NB4 (cell line): ENCODE measurements at regions not wholly inside any gene's neighbourhood (a gene's known extent, or its start where the extent isn't known, plus 50 kb on each side); places are given as distances from the start of the nearest gene placed in this dataset.

ENCODE experiments used
- DNase-seq: peaks from one replicate; pipeline ENCODE4 v3.0.0; 2010; ENCODE audit warnings: low read depth
- H3K4me3 ChIP-seq: one replicate; pipeline ENCODE4 v1.5.1; 2011; ENCODE audit warnings: mild to moderate bottlenecking, low read depth, low read length, moderate library complexity
- CTCF ChIP-seq: IDR thresholded peaks from one replicate; pipeline ENCODE4 v1.5.1; 2012; ENCODE audit warnings: low read depth, low read length
- MAX ChIP-seq: IDR thresholded peaks from 2 replicates; pipeline ENCODE4 v1.6.1; 2011; ENCODE audit warnings: low read depth, low read length
- MYC ChIP-seq: IDR thresholded peaks from 2 replicates; pipeline ENCODE4 v1.6.1; 2011; ENCODE audit warnings: low read depth, low read length
- POLR2A ChIP-seq: IDR thresholded peaks from 2 replicates; pipeline ENCODE4 v1.6.1; 2011; ENCODE audit warnings: mild to moderate bottlenecking; ENCODE audit not compliant: insufficient read length; ENCODE audit errors: extremely low read depth

GRCh38 chr3:170640737-170641171 lies 54.9 kb upstream of the SLC7A14 start:
- TF ChIP-seq MYC, result no peak
- TF ChIP-seq POLR2A, result no peak
- no peak for TF ChIP-seq MAX
- no peak for TF ChIP-seq CTCF
- H3K4me3 ChIP-seq, result no peak overlapping the region
- DNase-seq, result no peak

- H3K4me3 ChIP-seq, result no peak overlapping the region
- TF ChIP-seq MYC (no peak), CTCF (no peak), POLR2A (no peak), MAX (no peak)
- DNase-seq, result no peak
Observed at GRCh38 chr3:170638988-170639387, 53.1 kb upstream of the SLC7A14 start.

GRCh38 chr3:170637306-170637705 lies 51.4 kb upstream of the SLC7A14 start:
- no peak for DNase-seq
- TF ChIP-seq POLR2A, result no peak
- no peak for TF ChIP-seq MAX
- no peak for TF ChIP-seq MYC
- no peak for TF ChIP-seq CTCF
- no peak overlapping the region for H3K4me3 ChIP-seq

GRCh38 chr3:170636400-170636973 lies 50.6 kb upstream of the SLC7A14 start:
- no peak for TF ChIP-seq MYC
- no peak for TF ChIP-seq MAX
- no peak for TF ChIP-seq CTCF
- TF ChIP-seq POLR2A, result no peak
- DNase-seq, result no peak
- no peak overlapping the region for H3K4me3 ChIP-seq
